Epithelial cell of proximal tubule (primary cell): ENCODE measurements at regions not wholly inside any gene's neighbourhood (a gene's known extent, or its start where the extent isn't known, plus 50 kb on each side); places are given as distances from the start of the nearest gene placed in this dataset.
A peak's percentile ranks its signal among the peaks of the same experiment; 100 is the strongest.

Experiments
- DNase-seq: peaks from one replicate; pipeline ENCODE4 v3.0.0-alpha.2; 2011; ENCODE audit warnings: low read depth
- H3K4me3 ChIP-seq: 2 replicates; pipeline ENCODE4 v1.5.1; 2011; ENCODE audit warnings: low read depth, mild to moderate bottlenecking, low read length
- TF ChIP-seq, protein P1 (sequence below): conservative IDR thresholded peaks from 2 replicates; pipeline ENCODE4 v1.5.1; 2012; ENCODE audit warnings: low read depth, mild to moderate bottlenecking, low read length

DNA sequence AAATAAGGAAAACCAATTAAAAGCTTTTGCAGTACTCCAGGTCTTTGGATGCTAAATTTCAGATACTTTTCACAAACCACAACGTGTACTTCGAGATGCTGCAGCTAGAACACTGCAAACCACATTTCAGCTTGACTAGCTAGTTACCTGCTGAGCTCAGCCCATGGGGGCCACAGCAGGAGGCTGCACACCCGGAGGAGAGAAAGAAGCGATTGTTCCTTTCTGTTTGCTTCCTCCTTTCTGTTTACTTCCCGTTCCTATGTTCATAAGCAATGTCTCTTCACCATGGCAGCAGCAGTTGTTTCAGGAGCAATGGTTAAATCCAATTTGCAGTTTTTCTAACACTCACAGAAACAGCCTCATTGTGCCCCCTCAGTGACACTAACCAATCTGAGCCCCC lies 225.6 kb upstream of the FGGY start:
- no peak for DNase-seq
- TF ChIP-seq, protein P1, sequence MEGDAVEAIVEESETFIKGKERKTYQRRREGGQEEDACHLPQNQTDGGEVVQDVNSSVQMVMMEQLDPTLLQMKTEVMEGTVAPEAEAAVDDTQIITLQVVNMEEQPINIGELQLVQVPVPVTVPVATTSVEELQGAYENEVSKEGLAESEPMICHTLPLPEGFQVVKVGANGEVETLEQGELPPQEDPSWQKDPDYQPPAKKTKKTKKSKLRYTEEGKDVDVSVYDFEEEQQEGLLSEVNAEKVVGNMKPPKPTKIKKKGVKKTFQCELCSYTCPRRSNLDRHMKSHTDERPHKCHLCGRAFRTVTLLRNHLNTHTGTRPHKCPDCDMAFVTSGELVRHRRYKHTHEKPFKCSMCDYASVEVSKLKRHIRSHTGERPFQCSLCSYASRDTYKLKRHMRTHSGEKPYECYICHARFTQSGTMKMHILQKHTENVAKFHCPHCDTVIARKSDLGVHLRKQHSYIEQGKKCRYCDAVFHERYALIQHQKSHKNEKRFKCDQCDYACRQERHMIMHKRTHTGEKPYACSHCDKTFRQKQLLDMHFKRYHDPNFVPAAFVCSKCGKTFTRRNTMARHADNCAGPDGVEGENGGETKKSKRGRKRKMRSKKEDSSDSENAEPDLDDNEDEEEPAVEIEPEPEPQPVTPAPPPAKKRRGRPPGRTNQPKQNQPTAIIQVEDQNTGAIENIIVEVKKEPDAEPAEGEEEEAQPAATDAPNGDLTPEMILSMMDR: no peak
- no peak overlapping the region for H3K4me3 ChIP-seq

DNA sequence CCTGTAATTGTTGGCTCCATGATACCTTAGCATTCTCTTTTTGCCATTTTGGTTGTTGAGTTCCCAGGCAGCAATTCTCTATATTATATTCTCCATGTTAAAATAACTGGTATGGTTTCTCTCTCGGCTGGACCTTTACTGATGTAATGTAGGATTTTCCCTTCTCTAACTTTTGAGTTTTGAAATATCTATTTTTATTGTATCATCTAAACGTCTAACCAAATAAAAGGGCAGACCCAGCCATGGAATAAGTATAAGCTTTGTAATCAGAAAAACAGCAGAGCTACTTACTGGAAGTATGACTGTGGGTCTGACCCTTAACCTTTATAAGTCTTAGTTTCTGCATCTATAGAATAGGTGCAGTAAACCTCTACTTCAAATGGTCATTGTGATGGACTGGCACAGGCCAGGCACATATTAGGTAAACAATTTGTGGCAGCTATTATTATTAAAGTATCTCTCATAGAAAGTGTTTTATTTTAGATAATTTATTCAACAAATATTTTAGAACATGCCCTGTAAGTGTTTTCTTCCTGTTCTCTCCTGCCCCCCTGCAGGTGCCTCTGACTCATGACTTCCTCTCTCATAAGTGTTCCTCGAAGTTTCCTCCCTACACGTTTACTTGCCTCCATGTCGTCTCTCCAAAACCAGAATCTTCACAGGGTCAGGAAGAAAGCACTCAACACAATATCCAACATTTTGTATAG lies 224.9 kb upstream of the FGGY start:
- TF ChIP-seq, protein P1: no peak
- DNase-seq: no peak
- no peak overlapping the region for H3K4me3 ChIP-seq

DNA sequence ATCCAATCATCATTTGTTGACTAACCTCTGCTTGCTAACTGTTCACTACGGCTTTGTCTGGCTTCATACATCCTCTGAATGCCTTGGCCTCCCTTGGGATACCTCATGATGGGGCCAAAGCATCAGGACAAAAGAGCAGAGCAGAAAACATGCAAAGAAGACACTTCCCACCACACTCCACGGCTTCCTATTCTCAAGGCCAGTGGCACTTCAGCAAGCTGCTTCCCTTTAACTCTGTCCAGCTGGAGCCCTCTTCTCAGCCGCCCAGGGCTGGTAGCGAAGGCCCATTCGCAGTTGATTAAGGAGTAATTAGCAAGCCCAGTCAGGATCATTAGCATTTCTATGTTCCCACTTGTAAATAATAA lies 224.3 kb upstream of the FGGY start:
- H3K4me3 ChIP-seq: no peak overlapping the region
- DNase-seq: no peak
- TF ChIP-seq, protein P1: no peak

DNA sequence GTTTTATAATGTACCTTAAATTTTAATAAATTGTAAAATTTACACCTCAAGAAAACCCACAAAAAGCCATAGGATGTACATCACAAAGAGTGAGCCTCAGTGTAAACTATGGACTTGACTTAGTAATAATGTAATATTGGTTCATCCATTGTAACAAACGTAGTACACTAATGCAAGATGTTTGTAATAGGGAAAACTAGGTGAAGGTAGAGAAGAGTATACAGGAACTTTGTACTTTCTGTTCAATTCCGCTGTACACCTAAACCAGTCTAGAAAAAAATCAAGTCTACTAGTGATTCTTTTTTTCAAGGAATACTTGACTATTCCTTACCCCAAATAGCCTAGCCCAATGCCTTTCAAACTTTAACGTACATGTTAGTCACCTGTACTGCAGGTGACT lies 222.3 kb upstream of the FGGY start:
- no peak overlapping the region for H3K4me3 ChIP-seq
- DNase-seq: no peak
- TF ChIP-seq, protein P1: no peak

GRCh38 chr1:59075021-59075420 lies 221.9 kb upstream of the FGGY start:
- TF ChIP-seq, protein P1: no peak
- no peak for DNase-seq
- H3K4me3 ChIP-seq: no peak overlapping the region

DNA sequence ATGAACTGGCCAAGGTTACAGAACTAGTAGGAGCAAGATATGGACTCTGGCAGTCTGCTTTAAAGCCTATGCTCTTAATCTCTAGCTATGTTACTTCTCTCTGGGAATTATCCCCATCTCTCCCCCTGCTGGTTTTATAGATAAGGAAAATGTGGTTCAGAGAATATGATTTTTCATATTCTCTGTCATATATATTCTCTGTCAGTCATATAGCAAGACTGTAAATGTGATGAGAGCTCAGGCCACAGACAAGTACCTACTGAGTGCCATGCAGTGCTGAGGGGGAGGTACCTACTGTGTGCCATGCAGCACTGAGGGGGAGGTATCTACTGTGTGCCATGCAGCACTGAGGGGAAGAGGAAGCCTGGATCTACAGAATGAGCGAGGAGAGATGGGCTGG lies 220.3 kb upstream of the FGGY start:
- no peak for DNase-seq
- no peak overlapping the region for H3K4me3 ChIP-seq
- TF ChIP-seq, protein P1: peak; percentile 24

- DNase-seq: no peak
- no peak overlapping the region for H3K4me3 ChIP-seq
- TF ChIP-seq, protein P1: no peak
These were observed 219.3 kb upstream of the FGGY start for GRCh38 chr1:59077466-59078069.
